HG03103 (cell line): ENCODE measurements at regions not wholly inside any gene's neighbourhood (a gene's known extent, or its start where the extent isn't known, plus 50 kb on each side); places are given as distances from the start of the nearest gene placed in this dataset.

ENCODE experiments used
- ATAC-seq: cut with Tn5 transposase; IDR thresholded peaks from one replicate; pipeline ENCODE4 v1.9.1; 2021; ENCODE audit warnings: low read depth; ENCODE audit not compliant: unreplicated experiment

DNA sequence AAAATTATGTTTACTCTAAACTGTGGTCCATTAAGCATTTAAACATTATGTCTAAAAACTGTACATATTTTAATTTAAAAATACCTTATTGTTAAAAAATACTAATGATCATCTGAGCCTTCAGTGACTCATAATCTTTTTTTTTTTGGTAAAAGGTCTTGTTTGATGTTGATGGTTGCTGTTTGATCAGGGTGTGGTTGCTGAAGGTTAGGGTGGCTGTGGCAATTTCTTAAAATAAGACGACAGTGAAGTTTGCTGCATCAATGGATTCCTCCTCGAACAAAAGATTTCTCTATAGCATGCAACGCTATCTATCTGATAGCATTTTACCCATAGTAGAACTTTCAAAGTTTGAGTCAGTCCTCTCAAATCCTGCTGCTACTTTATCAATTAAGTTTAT, 180.0 kb upstream of the AHR start:
- no peak for ATAC-seq

DNA sequence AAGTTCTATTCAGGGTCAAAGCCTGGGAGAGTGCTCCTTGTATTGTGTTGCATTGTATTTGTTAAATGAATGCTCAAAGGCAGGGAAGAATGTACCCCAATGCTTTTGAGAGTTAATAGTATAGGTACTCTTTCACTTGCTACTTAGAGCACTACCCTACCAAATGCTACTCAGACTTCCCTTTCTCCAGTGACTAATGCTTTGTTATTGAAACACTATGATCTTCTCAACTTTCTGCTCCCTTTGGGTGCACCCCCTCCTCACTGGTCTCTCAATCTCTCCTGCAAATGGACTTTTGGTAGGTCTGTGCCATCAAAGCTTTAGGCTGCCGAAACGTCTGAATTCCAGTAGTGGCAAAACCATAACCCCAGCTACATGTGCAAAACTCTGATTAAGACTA, 177.7 kb upstream of the AHR start:
- ATAC-seq: no peak

DNA sequence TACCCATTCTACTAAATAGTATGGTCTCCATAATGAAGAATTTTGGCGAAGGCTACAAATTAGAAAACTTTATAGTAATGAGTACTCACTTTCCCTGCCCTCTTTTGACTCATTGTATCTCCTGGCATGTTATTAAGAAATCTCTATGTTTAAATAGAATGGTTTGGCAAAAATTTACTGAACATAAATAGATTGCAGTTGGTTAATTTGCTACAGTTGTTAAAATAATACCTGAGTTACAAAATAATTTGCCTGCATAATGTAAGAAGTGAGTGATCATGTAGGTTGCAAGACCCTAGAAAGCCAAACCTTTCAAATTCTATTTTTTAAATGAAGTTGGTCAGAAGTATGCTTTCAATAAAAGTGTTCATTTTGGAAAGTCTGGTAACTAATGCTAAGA, 176.8 kb upstream of the AHR start:
- no peak for ATAC-seq

DNA sequence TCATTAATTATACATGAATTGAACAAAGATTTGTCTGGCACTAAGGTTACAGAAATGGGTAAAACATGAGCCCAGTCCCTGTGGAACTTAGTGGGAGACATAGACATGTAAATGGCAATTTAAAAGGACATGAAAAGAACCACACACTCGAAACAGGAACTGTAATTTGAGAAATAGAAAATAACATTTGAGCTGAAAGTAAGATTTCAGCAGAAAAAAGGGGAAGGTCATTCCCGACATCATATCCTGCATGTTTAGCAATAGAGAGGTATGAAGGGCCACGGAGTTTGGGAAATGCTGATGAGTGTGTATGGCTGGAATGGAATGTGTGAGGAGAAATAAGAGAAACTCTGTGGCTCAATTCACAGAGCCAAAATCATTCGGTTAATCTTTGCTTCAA, 175.4 kb upstream of the AHR start:
- peak; percentile 37 for ATAC-seq

DNA sequence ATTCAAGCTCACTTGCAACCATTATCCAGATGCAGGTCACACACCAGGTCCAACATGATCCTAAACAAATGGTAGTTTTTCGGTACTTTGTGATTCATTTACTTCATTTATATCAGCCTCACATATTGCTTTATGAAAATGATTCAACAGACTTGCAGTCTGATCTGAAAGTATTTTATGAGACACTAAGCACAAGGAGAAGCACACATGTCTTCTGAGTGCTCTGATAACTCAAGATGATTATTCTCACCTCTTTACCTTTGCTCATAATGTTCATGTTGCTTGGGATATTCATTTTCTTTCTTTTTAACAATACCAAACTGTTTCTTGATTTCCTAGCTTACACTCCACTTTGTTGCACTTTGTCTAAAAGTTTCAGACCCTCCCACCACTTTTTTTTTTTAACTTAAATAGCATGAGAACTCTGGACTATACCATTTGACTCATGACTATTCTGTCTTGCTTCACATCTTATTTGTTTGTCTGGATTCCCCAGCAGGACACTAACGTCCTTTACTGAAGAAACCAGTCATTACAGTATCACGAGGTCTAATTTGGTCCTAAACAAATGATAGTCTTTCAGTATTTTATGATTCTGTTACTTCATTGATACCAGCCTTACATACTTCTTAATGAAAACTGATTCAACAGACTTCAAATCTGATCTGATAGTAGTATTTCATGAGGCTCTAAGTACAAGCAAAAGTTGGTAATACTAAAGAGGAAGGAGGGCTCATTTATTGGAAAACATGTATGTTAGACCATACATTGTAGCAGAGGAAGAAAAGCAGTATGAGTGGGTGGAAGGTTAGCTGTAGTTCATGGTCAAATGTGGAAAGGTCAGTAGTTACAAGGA, 171.8 kb upstream of the AHR start:
- peak; percentile 67 for ATAC-seq

DNA sequence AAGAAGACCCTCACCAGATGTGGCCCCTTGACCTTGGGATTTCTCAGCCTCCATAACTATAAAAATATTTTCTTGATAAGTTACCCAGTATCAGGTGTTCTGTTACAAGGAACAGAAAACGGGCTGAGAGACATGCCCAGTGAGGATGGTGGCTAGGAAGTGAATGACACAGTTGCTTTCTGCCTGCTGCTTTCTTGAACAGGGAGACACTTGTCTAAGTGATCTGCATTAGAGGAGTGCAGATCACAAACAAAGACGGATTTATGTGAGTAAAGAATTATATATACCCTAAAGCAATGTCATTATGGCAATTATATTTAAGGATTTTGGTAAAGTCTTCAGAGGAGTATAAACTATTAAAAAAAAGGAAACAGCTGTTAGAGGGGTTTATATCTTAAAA, 169.2 kb upstream of the AHR start:
- ATAC-seq: no peak

DNA sequence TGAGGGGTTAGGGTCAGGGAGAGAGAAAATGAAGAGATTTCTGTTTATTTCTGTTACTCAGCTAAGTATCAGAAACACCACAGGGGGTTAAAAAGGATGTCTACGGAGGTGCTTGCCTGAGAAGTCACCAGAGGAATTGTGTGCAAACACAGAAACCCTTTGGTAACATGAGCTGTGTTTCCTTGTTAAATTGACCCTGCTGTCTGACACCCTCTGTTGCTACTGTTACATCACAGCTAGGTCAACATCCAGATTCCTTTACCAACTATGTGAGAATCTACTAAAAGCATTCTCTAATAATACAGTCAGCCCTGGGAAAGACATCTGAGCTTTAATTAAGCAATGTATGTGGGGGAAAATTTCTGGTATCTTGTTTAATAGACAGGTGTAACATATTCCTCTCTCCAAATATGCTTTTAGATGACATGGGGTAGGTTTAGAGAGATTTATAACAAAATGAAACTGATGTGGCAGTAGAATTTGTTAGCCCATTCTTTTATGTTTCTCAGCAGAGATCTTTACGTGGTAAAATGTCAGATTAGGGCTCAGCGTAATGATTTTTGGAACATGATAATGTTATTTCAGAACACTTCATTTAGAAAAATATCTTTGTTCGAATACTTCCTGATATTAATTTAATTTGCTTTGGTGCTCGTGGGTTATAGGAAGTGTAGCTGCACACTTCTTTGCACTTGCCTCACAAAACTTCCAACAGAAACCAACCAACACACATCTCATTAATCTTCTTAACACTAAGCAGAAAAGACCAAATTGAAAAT, 168.0 kb upstream of the AHR start:
- no peak for ATAC-seq

DNA sequence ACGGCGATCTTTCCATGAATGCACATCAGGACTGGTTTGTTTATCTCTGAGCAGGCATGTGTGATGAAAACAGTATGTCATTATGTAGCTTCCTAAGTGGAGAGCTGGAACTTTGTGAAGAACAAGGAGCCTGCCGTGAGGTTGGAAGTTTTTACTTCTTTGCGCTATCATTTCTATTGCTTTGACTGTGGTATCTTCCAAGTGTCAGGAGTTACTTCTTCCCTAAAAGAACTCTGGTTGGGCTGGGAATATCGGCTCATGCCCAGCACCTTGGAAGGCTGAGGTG, 167.4 kb upstream of the AHR start:
- ATAC-seq: no peak

DNA sequence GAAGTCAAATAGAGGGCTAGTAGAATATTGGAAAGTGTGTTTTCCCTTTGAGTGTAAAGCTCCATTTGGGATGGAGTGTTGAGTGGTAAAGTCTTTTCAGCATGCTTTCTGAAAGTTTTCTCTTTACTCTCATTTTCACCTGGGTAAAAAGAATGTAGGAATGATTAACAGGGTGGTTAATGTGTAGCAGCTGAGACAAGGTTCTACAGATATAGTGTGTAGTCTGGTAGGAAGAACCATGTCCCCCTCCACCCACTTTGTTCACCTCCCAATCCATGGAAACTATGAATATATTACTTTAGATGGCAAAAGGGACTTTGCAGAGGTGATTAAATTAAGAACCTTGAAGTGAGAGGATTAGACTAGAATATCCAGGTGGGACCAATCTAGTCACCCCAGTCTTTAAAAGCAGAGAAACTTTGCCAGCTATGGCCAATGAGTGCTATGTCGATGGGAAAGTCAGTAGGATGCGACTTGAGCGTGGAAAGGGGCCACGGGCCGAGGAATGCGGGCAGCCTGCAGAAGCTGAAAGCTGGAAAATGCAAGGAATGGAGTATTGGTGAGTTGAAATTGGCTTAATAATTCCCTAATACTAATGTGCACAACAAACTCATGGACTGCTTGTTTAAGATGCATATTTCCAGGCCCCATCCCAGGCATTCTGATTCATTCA, 166.3 kb upstream of the AHR start:
- no peak for ATAC-seq

DNA sequence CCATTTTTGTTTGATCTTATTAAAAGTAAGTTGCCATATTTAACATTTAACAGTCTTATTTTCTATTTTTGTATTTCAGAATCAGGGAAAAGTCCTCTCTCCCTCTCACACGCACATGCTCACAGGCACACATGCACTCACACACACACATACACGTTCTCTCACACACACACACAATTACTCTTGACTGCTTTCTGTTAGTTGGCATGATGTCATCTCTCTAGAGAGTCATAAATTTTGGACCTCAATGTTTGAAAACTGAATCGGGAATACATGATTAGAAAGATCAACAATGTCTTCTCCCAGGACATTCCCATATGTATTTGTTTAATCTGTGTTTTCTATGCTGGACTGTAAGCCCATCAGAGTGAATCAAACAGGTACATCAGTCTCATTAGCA, 165.7 kb upstream of the AHR start:
- no peak for ATAC-seq

DNA sequence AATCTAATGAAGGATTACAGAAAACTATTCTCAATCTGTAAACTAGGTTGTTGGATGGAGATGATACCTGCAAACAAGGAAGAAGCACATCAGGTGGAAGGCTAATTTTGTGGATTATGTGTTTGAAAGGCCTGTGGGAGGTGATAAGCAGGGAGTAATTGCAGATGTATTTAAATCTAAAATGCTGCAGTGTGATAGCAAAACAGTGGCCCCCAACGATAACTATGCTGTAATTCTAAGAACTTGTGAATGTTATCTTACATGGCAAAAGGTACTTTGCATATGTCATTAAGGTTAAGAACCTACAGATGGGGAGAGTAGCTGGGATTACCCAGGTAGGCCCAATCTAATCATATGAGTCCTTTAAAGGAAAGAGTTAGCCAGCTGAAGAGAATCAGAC, 164.5 kb upstream of the AHR start:
- ATAC-seq: no peak

DNA sequence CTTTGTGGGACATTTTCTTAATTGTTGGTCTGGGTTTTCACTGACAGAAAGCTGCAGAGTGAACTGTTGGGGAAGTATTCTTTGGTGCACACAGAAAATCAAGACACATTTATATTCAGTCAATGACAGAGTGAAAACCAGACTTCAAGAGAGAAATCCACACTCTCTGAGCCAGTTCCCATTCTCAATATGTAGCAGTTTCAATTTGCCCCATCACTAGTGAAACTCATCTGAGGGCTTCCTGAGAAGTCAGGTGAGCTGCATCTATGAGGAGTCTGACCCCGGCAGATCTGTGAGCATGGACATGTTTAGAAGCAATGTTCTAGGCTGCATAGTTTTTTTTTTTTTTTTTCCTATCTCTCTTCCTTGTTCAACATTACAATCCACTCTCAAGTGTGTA, 163.7 kb upstream of the AHR start:
- peak; percentile 96 for ATAC-seq

DNA sequence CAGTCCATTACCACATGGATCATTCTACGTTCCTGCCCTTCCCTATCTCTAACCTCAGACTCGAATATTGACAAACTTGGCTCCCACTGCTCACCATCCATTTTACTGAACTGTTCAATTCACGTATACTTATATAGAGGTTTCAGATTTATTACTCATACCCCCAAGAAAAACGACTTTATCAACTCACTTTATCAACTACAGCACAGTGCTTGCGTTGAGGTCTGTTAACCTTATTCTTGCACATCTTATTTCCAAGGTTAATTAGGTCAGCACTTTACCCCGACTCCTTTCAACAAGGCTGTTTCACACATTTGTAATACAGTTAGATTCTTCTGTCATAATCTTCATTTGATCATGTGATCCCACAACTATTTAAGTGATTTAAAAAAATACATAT, 162.3 kb upstream of the AHR start:
- ATAC-seq: no peak

DNA sequence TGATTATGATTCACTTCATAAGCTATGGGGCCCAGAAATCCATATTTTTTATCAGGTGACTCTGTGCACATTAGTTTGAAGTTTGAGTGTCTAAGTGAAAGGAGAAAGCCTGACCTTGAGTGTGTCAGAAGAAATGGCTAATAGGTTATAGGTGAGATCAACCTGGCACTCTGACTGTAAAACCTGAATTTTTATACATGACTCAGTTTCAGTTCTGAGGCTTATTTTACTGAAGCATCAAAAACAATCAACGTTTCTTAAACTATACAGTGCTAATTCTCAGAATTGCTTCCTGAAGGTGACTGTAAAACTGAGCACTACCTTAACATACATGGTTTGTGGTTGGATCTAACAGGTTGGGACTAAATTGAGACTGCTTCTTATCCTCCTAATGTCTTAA, 159.4 kb upstream of the AHR start:
- no peak for ATAC-seq

DNA sequence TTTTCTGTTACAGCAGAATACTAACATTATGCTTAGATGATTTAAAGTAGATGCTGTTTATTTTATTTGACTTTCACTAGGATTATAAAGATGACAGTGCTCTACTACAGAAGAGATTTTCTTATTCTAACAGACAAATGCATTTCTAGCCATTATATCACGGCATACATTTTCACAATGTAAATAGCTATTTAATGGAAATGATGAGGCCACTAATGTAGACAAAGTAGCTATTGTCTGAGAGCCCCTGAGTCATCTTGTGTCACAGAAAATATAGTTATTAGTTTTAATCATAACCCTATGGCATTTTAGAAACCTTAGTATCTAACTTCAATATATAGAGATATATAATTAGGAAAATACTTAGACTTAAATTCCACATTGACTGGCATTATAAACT, 158.0 kb upstream of the AHR start:
- no peak for ATAC-seq

DNA sequence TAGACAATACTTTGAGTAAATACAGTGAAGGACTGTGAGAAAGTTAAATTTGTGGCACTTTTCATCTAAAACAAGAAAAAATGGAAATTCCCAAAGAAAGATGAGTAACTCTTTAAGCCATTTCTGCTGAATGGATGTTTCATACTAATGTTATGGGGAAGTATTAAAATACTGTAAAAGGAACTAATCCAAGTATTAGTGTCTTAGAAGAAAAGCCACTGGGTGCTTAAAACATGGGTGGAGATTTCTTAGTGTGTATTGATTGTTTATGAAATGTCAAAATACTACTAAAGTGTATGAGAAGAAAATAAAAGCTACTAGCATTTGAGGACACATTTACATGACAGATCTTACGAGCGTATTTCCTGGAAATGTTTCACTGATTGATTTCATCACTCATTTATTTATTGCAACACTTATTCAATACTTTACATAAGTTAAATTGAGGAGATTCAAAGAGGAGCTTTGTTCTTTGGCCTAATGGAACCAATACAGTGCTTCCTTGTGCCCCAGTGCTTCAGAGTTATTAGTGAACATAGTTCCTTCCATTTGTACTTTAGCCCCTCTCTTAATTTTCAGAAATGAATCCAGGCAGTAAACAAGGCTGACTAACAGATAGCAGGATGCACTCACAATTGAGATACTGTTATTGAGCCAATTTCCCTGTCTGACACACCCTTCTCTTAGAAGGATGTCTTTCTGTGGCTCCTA, 155.5 kb upstream of the AHR start:
- ATAC-seq: no peak

DNA sequence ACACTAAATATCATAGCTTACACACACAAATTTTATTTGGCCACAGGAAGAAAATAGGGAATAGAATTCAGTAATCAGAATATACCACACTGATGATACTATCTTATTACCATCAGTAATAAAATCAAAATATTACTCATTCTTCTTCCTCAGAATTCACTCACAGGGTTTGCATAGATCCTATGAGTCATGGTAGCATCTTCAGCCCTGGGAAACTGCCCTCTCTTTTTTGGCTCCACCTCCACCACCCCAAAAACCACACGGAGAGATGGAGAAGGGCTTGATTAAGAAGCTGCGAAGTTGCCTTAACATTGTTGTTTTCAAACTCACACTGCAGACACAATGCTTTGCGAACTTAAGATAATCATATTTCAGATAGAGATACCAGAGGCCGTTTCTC, 154.1 kb upstream of the AHR start:
- no peak for ATAC-seq

DNA sequence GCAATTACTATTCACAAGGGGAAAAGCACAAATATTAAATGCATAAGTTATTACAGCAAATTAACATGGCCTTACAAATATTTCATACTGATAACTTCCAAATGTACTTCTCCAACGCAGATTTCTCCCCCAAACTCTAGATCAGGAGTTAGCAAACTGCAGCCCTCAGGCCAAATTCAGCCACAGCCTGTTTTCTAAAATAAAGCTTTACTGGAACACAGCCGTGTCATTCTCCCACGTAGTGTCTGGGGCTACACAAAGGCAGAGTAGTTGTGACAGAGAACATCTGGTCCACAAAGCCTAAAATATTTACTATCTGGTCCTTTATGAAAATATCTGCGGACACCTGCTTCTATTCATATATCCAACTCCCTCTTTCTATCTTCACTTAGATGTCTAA, 151.8 kb upstream of the AHR start:
- ATAC-seq: no peak

DNA sequence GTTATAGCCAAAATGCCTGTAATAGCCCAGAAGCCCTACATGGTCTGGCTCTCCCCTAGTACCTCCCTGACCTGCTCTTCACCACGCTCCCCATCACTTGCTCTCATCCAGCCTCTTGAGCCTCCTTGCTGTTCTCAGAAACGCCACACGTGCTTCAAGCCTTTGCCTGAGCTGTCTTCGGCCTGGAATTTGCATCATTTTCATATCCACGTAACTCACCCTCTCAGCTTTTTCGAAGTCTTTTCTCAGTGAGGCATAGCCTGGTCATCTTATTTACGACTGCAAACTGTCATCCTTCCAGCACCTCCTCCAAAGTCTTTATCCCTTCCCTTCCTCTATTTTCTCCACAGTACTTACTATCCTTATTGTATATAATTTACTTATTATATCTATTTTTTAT, 151.0 kb upstream of the AHR start:
- no peak for ATAC-seq

DNA sequence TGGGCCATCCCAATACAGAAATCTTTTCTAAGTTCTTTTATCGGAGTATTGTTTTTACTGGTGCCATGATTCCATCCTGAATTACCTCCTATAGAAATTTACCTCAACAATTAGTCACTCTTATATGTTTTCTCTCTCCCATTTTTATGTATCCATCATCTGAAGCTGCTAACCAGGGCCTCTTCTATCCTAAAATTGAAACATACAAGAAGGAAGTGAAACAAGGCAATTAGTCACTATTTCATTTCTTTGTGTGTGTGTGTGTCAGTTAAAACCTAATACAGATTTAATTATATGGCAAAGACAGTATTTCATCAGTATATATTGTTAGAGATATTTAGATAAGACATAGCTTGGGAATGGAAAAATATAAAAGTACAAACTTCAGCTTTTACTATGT, 148.4 kb upstream of the AHR start:
- peak; percentile 65 for ATAC-seq

DNA sequence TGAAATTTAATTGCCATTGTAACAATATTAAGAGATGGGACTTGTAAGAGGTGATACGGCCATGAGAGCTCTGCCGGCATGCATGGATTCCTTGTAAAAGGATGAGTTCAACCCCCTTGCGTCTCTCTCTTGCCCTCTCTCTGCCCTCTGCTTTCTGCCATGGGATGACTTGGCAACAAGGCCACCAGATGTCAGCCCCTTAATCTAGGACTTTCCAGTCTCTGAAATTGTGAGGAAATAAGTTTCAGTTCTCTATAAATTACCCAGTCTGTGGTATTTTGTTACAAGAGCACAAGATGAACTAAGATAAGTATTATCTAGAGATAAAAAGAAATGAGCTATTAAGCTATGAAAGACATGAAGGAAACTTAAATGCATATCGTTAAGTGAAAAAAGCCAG, 145.7 kb upstream of the AHR start:
- ATAC-seq: peak; percentile 55
